ENCODE measurements at regions not wholly inside any gene's neighbourhood (a gene's known extent, or its start where the extent isn't known, plus 50 kb on each side); places are given as distances from the start of the nearest gene placed in this dataset.

DNA sequence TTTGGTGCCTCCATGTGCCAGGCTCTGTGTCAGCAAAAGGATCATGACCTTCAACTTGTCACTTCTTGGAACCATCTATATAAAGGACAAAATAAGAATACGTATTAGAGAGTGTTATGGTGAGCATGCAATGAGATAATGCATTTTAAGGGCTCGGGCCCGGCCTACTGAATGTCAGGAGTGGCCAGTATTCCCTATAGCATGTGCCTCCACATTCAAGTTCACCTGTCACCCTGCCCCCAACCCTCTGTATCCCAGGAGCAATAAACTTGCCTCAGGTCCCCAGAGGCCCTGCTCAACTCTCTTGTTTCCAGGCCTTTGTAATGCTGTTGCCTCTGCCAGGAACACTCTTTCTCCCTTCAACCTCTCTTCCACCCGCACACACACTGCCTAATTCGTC lies 90.2 kb upstream of the SLC6A11 start:
- no peak for DNase-seq (ENCODE audit: unreplicated experiment)
- Mint-ChIP-seq H3K36me3 (ENCODE audit: insufficient read depth, unreplicated experiment) (peaks cover 4% of the 10 kb centered on the region), H3K9me3 (ENCODE audit: unreplicated experiment) (peaks cover under 1% of the 10 kb centered on the region), H3K4me3 (ENCODE audit: unreplicated experiment) (no peak overlapping the region), H3K27ac (ENCODE audit: low read depth, unreplicated experiment) (no peak overlapping the region), H3K27me3 (ENCODE audit: insufficient read depth, unreplicated experiment) (peaks cover 79% of the 10 kb centered on the region), H3K4me1 (ENCODE audit: insufficient read depth, unreplicated experiment) (no peaks in the 10 kb centered on the region)
- ChIA-PET POLR2A (no interaction called here), CTCF (interaction anchor here (1.4 kb wide), 1 partner anchor 13 kb away, joined by 5 read pairs; no protein-coding TSS in a partner anchor)
- intact Hi-C loops (cut with micrococcal nuclease) = no loop called here
- TF ChIP-seq, protein P1, sequence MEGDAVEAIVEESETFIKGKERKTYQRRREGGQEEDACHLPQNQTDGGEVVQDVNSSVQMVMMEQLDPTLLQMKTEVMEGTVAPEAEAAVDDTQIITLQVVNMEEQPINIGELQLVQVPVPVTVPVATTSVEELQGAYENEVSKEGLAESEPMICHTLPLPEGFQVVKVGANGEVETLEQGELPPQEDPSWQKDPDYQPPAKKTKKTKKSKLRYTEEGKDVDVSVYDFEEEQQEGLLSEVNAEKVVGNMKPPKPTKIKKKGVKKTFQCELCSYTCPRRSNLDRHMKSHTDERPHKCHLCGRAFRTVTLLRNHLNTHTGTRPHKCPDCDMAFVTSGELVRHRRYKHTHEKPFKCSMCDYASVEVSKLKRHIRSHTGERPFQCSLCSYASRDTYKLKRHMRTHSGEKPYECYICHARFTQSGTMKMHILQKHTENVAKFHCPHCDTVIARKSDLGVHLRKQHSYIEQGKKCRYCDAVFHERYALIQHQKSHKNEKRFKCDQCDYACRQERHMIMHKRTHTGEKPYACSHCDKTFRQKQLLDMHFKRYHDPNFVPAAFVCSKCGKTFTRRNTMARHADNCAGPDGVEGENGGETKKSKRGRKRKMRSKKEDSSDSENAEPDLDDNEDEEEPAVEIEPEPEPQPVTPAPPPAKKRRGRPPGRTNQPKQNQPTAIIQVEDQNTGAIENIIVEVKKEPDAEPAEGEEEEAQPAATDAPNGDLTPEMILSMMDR (IDR thresholded peaks at IDR 0.05; ENCODE audit: unreplicated experiment) = no peak
- BruUV-seq (replicated peaks) = no TSS peak

DNA sequence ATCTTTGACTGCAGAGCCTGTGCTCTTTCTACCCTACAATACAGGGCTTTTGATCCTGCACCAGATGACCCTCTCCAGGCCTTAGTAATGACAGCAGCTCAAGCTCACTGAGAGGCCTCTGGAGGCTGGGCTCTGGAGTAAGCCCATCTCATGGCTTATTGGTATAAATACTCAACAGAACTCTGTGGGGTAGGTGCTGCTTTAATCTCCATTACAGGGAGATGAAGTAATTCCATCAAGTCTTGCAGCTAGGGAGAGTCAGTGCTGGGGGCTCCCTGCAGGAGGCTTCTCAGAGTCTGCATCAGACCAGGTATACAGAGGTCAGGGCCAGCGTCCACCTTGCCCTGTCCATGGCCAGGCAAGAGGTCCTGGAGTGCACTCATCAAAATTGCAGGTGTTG lies 89.2 kb upstream of the SLC6A11 start:
- Mint-ChIP-seq H3K4me1 (ENCODE audit: insufficient read depth, unreplicated experiment) (no peaks in the 10 kb centered on the region), H3K27ac (ENCODE audit: low read depth, unreplicated experiment) (no peak overlapping the region), H3K27me3 (ENCODE audit: insufficient read depth, unreplicated experiment) (peaks cover 73% of the 10 kb centered on the region), H3K9me3 (ENCODE audit: unreplicated experiment) (peaks cover 9% of the 10 kb centered on the region), H3K36me3 (ENCODE audit: insufficient read depth, unreplicated experiment) (peaks cover 4% of the 10 kb centered on the region), H3K4me3 (ENCODE audit: unreplicated experiment) (no peak overlapping the region)
- DNase-seq (ENCODE audit: unreplicated experiment) = no peak
- intact Hi-C loops (cut with micrococcal nuclease) = no loop called here
- POLR2A ChIA-PET = no interaction called here
- CTCF ChIA-PET = no interaction called here
- TF ChIP-seq, protein P1 (IDR thresholded peaks at IDR 0.05; ENCODE audit: unreplicated experiment) = no peak
- no TSS peak for BruUV-seq (replicated peaks)

DNA sequence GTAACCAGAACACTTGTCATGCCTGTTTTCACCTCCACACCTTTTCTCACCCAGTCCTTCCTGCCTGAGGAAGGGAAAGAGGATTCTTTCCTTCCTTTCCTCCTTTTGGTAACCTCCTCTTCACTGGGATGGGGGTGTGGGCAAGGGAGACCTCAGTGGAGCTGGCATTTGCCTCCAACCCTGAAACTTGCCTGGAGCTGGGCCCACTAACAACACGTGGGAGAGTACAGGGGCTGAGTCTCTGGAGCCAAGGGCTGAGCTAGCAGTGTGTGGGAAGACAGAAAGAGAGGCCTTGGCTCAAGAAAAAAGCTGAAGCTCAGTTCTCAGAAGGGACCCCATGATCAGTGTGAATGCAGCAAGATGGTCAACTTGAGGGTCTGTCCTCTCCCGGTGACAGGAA lies 86.6 kb upstream of the SLC6A11 start:
- H3K27me3 Mint-ChIP-seq (ENCODE audit: insufficient read depth, unreplicated experiment) = peaks cover 61% of the 10 kb centered on the region
- peaks cover 4% of the 10 kb centered on the region for H3K36me3 Mint-ChIP-seq (ENCODE audit: insufficient read depth, unreplicated experiment)
- ChIA-PET POLR2A (no interaction called here), CTCF (interaction anchor here (0.5 to 3.6 kb wide), 2 partner anchors 10 to 384 kb away, joined by 4 to 25 read pairs; no protein-coding TSS in a partner anchor)
- TF ChIP-seq, protein P1 (IDR thresholded peaks at IDR 0.05; ENCODE audit: unreplicated experiment) = no peak
- peaks cover 31% of the 10 kb centered on the region for H3K9me3 Mint-ChIP-seq (ENCODE audit: unreplicated experiment)
- intact Hi-C loops (cut with micrococcal nuclease) = no loop called here
- no peak overlapping the region for H3K27ac Mint-ChIP-seq (ENCODE audit: low read depth, unreplicated experiment)
- no peak for DNase-seq (ENCODE audit: unreplicated experiment)
- no TSS peak for BruUV-seq (replicated peaks)
- H3K4me1 Mint-ChIP-seq (ENCODE audit: insufficient read depth, unreplicated experiment) = no peaks in the 10 kb centered on the region
- no peak overlapping the region for H3K4me3 Mint-ChIP-seq (ENCODE audit: unreplicated experiment)

DNA sequence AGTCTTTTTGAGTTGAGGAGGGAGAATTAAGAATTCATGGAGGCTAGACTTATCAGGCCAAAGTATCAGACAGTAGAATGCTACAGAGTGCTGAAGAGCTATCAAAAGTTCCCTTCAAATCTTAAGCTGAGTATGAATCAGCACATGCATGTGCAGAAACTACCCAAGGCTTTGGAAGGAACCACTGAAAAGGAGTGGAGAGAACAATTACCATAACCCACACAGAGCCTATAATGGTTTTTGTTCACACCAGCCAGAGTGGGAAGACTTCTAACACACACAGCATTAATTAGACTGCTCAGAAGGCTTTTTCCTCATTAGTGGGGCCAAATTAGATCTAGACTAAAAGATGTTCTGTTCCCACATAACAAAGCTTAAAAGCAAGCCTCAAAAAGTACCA lies 83.7 kb upstream of the SLC6A11 start:
- Mint-ChIP-seq H3K36me3 (ENCODE audit: insufficient read depth, unreplicated experiment) (peaks cover 4% of the 10 kb centered on the region), H3K9me3 (ENCODE audit: unreplicated experiment) (peaks cover 32% of the 10 kb centered on the region), H3K4me3 (ENCODE audit: unreplicated experiment) (no peak overlapping the region), H3K27ac (ENCODE audit: low read depth, unreplicated experiment) (no peak overlapping the region), H3K27me3 (ENCODE audit: insufficient read depth, unreplicated experiment) (peaks cover 53% of the 10 kb centered on the region), H3K4me1 (ENCODE audit: insufficient read depth, unreplicated experiment) (no peaks in the 10 kb centered on the region)
- POLR2A ChIA-PET = no interaction called here
- intact Hi-C loops (cut with micrococcal nuclease) = no loop called here
- DNase-seq (ENCODE audit: unreplicated experiment) = no peak
- CTCF ChIA-PET = interaction anchor here (0.6 kb wide), 1 partner anchor 389 kb away, joined by 3 read pairs; no protein-coding TSS in a partner anchor
- TF ChIP-seq, protein P1 (IDR thresholded peaks at IDR 0.05; ENCODE audit: unreplicated experiment) = no peak
- no TSS peak for BruUV-seq (replicated peaks)

All from MCF 10A (cell line).